Uterus (tissue), 2 donors: ENCODE measurements at regions not wholly inside any gene's neighbourhood (a gene's known extent, or its start where the extent isn't known, plus 50 kb on each side); places are given as distances from the start of the nearest gene placed in this dataset.

Experiments
- POLR2A ChIP-seq, 2 donors: fragments of 450-650 bp; IDR thresholded peaks; one replicate each; pipeline ENCODE4 v1.6.1; 2016; ENCODE audit warnings: antibody characterized with exemption in 2 of 2, mild to moderate bottlenecking in 1 of 2, moderate library complexity in 1 of 2
- TF ChIP-seq, protein P1 (sequence below), 4 experiments: fragments of 200-600 bp in 2 of 4; fragments of 450-650 bp in 2 of 4; sonication (generic) in 2 of 4; IDR thresholded peaks; one replicate each; pipeline ENCODE4 v1.5.1; 2016 to 2019; ENCODE audit warnings: antibody characterized with exemption in 4 of 4, mild to moderate bottlenecking in 2 of 4, moderate library complexity in 1 of 4

- TF ChIP-seq, protein P1, sequence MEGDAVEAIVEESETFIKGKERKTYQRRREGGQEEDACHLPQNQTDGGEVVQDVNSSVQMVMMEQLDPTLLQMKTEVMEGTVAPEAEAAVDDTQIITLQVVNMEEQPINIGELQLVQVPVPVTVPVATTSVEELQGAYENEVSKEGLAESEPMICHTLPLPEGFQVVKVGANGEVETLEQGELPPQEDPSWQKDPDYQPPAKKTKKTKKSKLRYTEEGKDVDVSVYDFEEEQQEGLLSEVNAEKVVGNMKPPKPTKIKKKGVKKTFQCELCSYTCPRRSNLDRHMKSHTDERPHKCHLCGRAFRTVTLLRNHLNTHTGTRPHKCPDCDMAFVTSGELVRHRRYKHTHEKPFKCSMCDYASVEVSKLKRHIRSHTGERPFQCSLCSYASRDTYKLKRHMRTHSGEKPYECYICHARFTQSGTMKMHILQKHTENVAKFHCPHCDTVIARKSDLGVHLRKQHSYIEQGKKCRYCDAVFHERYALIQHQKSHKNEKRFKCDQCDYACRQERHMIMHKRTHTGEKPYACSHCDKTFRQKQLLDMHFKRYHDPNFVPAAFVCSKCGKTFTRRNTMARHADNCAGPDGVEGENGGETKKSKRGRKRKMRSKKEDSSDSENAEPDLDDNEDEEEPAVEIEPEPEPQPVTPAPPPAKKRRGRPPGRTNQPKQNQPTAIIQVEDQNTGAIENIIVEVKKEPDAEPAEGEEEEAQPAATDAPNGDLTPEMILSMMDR (IDR thresholded peaks at IDR 0.05) = no peak
- no peak for TF ChIP-seq POLR2A (IDR thresholded peaks at IDR 0.05)
Observed at GRCh38 chr7:22962775-22963350, 51.1 kb downstream of the HYCC1 start.
